Heart right ventricle (tissue), 16 donors: ENCODE measurements at regions not wholly inside any gene's neighbourhood (a gene's known extent, or its start where the extent isn't known, plus 50 kb on each side); places are given as distances from the start of the nearest gene placed in this dataset.

Source experiments
- ATAC-seq, 8 donors: fragments of 200-7000 bp; cut with Tn5 transposase; one replicate each; pipeline ENCODE4 v1.9.1; 2020; ENCODE audit warnings: mild to moderate bottlenecking in 8 of 8, moderate library complexity in 8 of 8, moderate number of reproducible peaks in 1 of 8
- DNase-seq, 2 donors: peaks; one replicate each; pipeline ENCODE4 v3.0.0-alpha.2; 2020
- H3K27ac ChIP-seq, 10 donors: fragments of 200-600 bp; sonication (generic) in 2 of 10; one replicate each; pipeline versions ENCODE4 v1.5.0 to v1.8.0; 2020 to 2022; ENCODE audit warnings: mild to moderate bottlenecking in 3 of 10
- H3K27me3 ChIP-seq, 7 donors: fragments of 200-600 bp; one replicate each; pipeline ENCODE4 v1.8.0; 2021 to 2022; ENCODE audit warnings: mild to moderate bottlenecking in 2 of 7
- H3K36me3 ChIP-seq, 9 donors: fragments of 200-600 bp; sonication (generic) in 1 of 9; one replicate each; pipeline versions ENCODE4 v1.5.0 to v1.8.0; 2020 to 2022; ENCODE audit warnings: mild to moderate bottlenecking in 2 of 9
- H3K4me1 ChIP-seq, 9 donors: fragments of 200-600 bp; sonication (generic) in 1 of 9; one replicate each; pipeline versions ENCODE4 v1.5.0 to v1.8.0; 2020 to 2022; ENCODE audit warnings: mild to moderate bottlenecking in 4 of 9
- H3K4me3 ChIP-seq, 10 donors: fragments of 200-600 bp; sonication (generic) in 2 of 10; one replicate each; pipeline versions ENCODE4 v1.5.0 to v1.8.0; 2020 to 2022; ENCODE audit warnings: mild to moderate bottlenecking in 7 of 10, moderate library complexity in 2 of 10
- H3K9me3 ChIP-seq, 11 donors: fragments of 200-600 bp in 10 of 11; sonication (generic) in 2 of 11; one replicate each; pipeline versions ENCODE4 v1.5.0 to v1.8.0; 2013 to 2022; ENCODE audit warnings: mild to moderate bottlenecking in 2 of 11, control low read depth in 1 of 11, moderate library complexity in 1 of 11
- CTCF ChIP-seq, 9 donors: fragments of 200-600 bp; sonication (generic) in 2 of 9; IDR thresholded peaks; one replicate each; pipeline versions ENCODE4 v1.5.0 to v1.8.0; 2021 to 2022; ENCODE audit warnings: antibody characterized with exemption in 9 of 9, mild to moderate bottlenecking in 5 of 9, moderate library complexity in 1 of 9
- WGBS, 2 donors: extraction: QIAGEN DNeasy Blood & Tissue Kit; methylation state at CpG; one replicate each; pipeline ENCODE4 v1.1.7; 2013; ENCODE audit warnings: inconsistent platforms in 1 of 2; 5-methylcytosine and 5-hydroxymethylcytosine counted together
- intact Hi-C, 10 donors: fragments of 100-400 bp; cut with DNase I; formaldehyde crosslinking; loops; one replicate each; pipeline versions ENCODE4 v1.11.1 to v1.14.2; 2022
- donor health status: Arrhythmogenic right ventricular cardiomyopathy.
- donor health status: ischemic (EF 13 %, LVEDD 7.1; RV severe dilation, severe dysfunction).
- donor health status: healthy with polysubstance abuse.
- donor health status: DM: no; HTN: yes; CAD: no.
- donor health status: DM: no; HTN: no; CAD: no.
- donor health status: ischemic (EF 25% LVEDD 6.9; RV normal size, moderate dysfunction).
- donor health status: ischemic (EF 25% LVEDD 5.7; RV mildly dilated, moderate dysfunction).
- donor health status: healthy.
- donor health status: DM: yes; HTN: yes; CAD: no.
- donor health status: Ischemic cardiomyopathy.
- donor health status: ischemic (EF 35%, LVEDD 5.7; RV mildly dilated, moderate dysfunction).
- donor health status: nonischemic (EF 11% LVEDD 7.7; RV severe dilation, severe dysfunction).
- donor health status: DM: yes; HTN: yes; CAD: no.
- donor health status: PGD.
- donor health status: ischemic (EF 29% LVEDD 5.4; RV normal size, mild dysfunction).
- donor health status: nonischemic (EF 23%, LVEDD 6.1; RV moderate dilation, normal function).

GRCh38 chr22:49087198-49087597 is 740.5 kb downstream of the BRD1 start:
- Histone ChIP-seq H3K4me3 (no peak overlapping the region), H3K27me3 (peaks cover 4 to 58% (median 30%) of the 10 kb centered on the region in 7 donors), H3K27ac (no peak overlapping the region), H3K9me3 (no peaks in the 10 kb centered on the region), H3K4me1 (no peaks in the 10 kb centered on the region), H3K36me3 (no peaks in the 10 kb centered on the region)
- no peak for TF ChIP-seq CTCF (IDR thresholded peaks at IDR 0.05)
- ATAC-seq (no peak), DNase-seq (no peak)
- WGBS, 2 donors: 53 to 64% methylated on average over 10 of the region's 10 CpGs
- intact Hi-C loops: no loop called here

GRCh38 chr22:49086606-49087157 is 741.0 kb downstream of the BRD1 start:
- 76 to 82% methylated on average over 12 of the region's 12 CpGs for WGBS, 2 donors
- H3K4me1 ChIP-seq: no peaks in the 10 kb centered on the region
- no peak for TF ChIP-seq CTCF (IDR thresholded peaks at IDR 0.05)
- no peaks in the 10 kb centered on the region for H3K9me3 ChIP-seq
- ATAC-seq (no peak), DNase-seq (no peak)
- H3K27me3 ChIP-seq: peaks cover 4 to 52% (median 24%) of the 10 kb centered on the region in 7 donors
- no peak overlapping the region for H3K27ac ChIP-seq
- no peak overlapping the region for H3K4me3 ChIP-seq
- intact Hi-C loops: no loop called here
- no peaks in the 10 kb centered on the region for H3K36me3 ChIP-seq

GRCh38 chr22:49086181-49086580 is 741.5 kb downstream of the BRD1 start:
- Histone ChIP-seq H3K27me3 (peaks cover under 1 to 49% (median 21%) of the 10 kb centered on the region in 7 donors), H3K4me3 (no peak overlapping the region), H3K36me3 (no peaks in the 10 kb centered on the region), H3K4me1 (no peaks in the 10 kb centered on the region), H3K9me3 (no peaks in the 10 kb centered on the region), H3K27ac (no peak overlapping the region)
- DNase-seq: no peak
- intact Hi-C loops: no loop called here
- no peak for ATAC-seq
- 53 to 54% methylated on average over 13 of the region's 13 CpGs for WGBS, 2 donors
- no peak for TF ChIP-seq CTCF (IDR thresholded peaks at IDR 0.05)

- intact Hi-C loops: no loop called here
Measured at GRCh38 chr22:49084206-49084605, 743.5 kb downstream of the BRD1 start.

More at GRCh38 chr22:49084206-49084605, 743.5 kb downstream of the BRD1 start:
- 75 to 85% methylated on average over 8 of the region's 8 CpGs for WGBS, 2 donors
- Histone ChIP-seq H3K4me1 (no peaks in the 10 kb centered on the region), H3K27ac (no peak overlapping the region), H3K36me3 (no peaks in the 10 kb centered on the region), H3K9me3 (no peaks in the 10 kb centered on the region), H3K27me3 (peaks cover 0 to 49% (median 21%) of the 10 kb centered on the region in 7 donors), H3K4me3 (no peak overlapping the region)
- no peak for TF ChIP-seq CTCF (IDR thresholded peaks at IDR 0.05)
- ATAC-seq (no peak), DNase-seq (no peak)
